ENCODE measurements at regions not wholly inside any gene's neighbourhood (a gene's known extent, or its start where the extent isn't known, plus 50 kb on each side); places are given as distances from the start of the nearest gene placed in this dataset.

- TF ChIP-seq POLR2AphosphoS5 (IDR thresholded peaks at IDR 0.05; ENCODE audit: low read depth, low read length) = no peak
- TF ChIP-seq REST (IDR thresholded peaks at IDR 0.05; ENCODE audit: insufficient read depth in 1 of 2, low read depth in 2 of 2, low read length in 2 of 2) = no peak
- no peak for TF ChIP-seq TAF1 (IDR thresholded peaks at IDR 0.05; ENCODE audit: borderline replicate concordance, insufficient read depth, low read length)
- no peak for TF ChIP-seq SIN3A (IDR thresholded peaks at IDR 0.05; ENCODE audit: borderline replicate concordance, insufficient read depth, low read length)
- TF ChIP-seq FOXP2 (optimal IDR thresholded peaks at IDR 0.05; ENCODE audit: borderline replicate concordance, extremely low read depth, extremely low read length, insufficient read depth) = no peak
Measured at GRCh38 chr2:236483102-236483501, 86.5 kb upstream of the ACKR3 start.
